H54 (cell line): ENCODE measurements at regions not wholly inside any gene's neighbourhood (a gene's known extent, or its start where the extent isn't known, plus 50 kb on each side); places are given as distances from the start of the nearest gene placed in this dataset.

ENCODE experiments used
- DNase-seq: peaks from one replicate; pipeline ENCODE4 v3.0.0; 2011; ENCODE audit warnings: low spot score, mixed read lengths; ENCODE audit not compliant: insufficient read length
- FAIRE-seq: peaks from 3 replicates; lab custom pipeline; 2011; peaks lifted over from hg19 to GRCh38; lab: Jason Lieb, UNC
- POLR2A ChIP-seq: IDR thresholded peaks from 2 replicates; pipeline ENCODE4 v1.6.1; 2011; ENCODE audit warnings: low read depth, mild to moderate bottlenecking, low read length

DNA sequence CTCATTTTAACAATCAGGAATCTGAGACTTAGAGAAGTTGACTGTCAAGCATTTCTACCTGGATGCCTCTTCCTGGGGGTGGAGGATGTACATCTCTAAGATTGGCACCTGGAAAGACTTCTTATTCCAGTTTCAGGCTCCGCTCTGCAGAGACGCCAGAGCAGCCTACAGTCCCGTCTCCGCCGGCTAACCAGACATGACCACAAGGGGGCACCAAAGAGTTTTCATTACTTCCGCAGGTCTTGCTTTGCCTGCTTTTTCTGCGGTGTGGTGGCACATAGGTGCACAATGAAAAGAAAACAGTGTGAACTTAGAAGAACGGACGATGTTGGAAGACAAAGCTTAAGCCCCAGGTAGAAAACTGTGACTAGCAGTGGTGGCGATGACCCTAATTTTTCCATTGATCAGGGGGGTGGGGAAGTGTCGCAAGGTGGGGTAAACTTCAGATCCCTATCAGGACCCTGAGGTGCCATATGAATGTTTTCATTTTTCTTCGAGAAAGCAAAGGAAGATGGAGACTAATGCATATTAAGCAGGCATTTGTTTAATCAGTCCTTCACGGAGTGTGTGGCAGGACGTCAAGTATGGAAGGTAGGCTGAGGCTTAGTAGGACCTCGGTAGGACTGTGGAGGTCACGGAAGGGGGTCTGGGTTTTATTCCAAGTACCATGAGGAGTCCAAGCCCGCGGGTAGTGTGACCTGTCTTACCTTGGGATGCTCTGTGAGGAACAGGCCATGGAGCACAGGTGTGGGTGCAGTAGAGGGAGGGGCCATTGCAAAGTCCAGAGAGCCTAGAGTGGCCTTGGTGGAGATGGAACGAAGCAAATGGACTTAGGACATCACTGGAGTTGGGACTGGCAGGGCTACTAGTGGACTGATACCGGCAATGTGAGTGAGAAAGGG lies 60.1 kb upstream of the SORCS3 start:
- DNase-seq, result peak; percentile 44
- TF ChIP-seq POLR2A, result no peak
- FAIRE-seq, result no peak

DNA sequence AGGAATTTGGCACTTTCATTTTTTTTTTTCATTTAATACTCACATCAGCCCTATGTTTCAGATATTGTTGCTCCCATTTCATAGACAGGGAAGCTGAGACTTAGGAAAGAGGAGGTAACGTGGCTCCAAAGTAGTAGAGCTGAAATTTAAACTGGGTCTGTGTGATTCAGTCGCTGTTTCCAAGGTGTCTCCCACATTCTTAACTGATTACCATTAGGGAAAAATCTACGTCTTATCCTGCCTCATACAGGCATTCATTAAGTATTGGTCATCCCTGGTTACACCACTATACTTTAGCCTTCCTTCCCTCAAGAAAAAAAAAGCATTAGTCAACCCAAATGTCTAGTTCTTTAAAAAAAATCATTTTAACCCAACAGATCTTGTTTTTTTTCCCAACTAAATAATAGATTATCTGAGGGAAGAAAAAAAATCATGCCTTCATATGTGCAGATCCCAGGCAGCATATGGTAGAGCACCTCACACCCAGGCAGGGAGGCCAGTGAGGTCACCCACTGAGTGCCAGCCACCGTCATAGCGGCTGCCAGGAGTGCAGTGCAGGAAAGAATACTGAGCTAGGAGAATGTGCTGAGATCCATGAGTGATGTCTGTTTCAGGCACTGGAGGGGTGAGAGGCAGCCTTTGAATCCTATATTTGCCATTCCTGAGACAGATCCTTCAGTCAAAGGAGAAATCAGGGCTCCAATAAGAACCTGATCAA lies 59.0 kb upstream of the SORCS3 start:
- DNase-seq, result peak; percentile 33
- TF ChIP-seq POLR2A, result no peak
- FAIRE-seq, result no peak

- DNase-seq (peak; percentile 27), FAIRE-seq (no peak)
- TF ChIP-seq POLR2A, result no peak
These were observed 58.5 kb upstream of the SORCS3 start for GRCh38 chr10:104582602-104582951.

- DNase-seq (no peak), FAIRE-seq (no peak)
- no peak for TF ChIP-seq POLR2A
These were observed 58.1 kb upstream of the SORCS3 start for GRCh38 chr10:104582966-104583365.

DNA sequence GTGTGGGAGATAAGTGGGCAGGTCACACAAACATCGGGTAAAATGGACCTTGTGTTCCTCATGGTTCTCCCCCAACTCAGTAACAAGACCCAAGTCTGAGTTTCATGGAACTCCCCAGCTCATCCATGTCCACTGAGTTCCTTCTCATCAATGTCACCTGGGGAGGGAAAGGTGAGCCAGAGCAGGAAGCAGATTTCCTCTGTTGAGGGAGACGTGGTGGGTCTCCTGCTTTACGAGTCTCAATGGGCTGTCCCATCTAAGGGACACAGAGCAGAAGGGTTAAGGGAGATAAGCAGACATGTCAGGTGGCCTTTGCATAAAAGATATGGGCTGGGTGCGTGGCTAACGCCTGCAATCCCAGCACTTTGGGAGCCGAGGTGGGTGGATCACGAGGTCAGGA lies 56.5 kb upstream of the SORCS3 start:
- FAIRE-seq, result no peak
- TF ChIP-seq POLR2A, result no peak
- no peak for DNase-seq

GRCh38 chr10:104587751-104588150 lies 53.3 kb upstream of the SORCS3 start:
- FAIRE-seq, result no peak
- no peak for TF ChIP-seq POLR2A

GRCh38 chr10:104589431-104589830 lies 51.7 kb upstream of the SORCS3 start:
- no peak for TF ChIP-seq POLR2A
- peak; percentile 15 for DNase-seq
- FAIRE-seq, result no peak

More at GRCh38 chr10:104587751-104588150, 53.3 kb upstream of the SORCS3 start:
- no peak for DNase-seq

- DNase-seq, result peak; percentile 71
- no peak for TF ChIP-seq POLR2A
- peak; percentile 84 for FAIRE-seq
These were observed 51.2 kb upstream of the SORCS3 start for GRCh38 chr10:104589871-104590270.
